IMR-90 (cell line): ENCODE measurements at regions not wholly inside any gene's neighbourhood (a gene's known extent, or its start where the extent isn't known, plus 50 kb on each side); places are given as distances from the start of the nearest gene placed in this dataset.

Experiments
- ATAC-seq: fragments of 200-7000 bp; cut with Tn5 transposase; 2 replicates; pipeline ENCODE4 v1.9.1; 2020; ENCODE audit warnings: low read depth, mild to moderate bottlenecking, moderate library complexity
- BruUV-seq: library from RNA; stranded (reverse); fragments of 400-500 nt; replicated peaks from 2 replicates; lab custom pipeline; 2021; lab: Mats Ljungman, UMichigan
- CTCF ChIA-PET: fragments of 300-600 bp; formaldehyde crosslinking; extraction: SDS; loops from one replicate; lab custom pipeline; 2021; ENCODE audit warnings: antibody characterized with exemption; lab: Yijun Ruan, JAX
- POLR2A ChIA-PET: fragments of 300-600 bp; sonication (Branson Sonifier 250); formaldehyde crosslinking; loops from one replicate; lab custom pipeline; 2022; ENCODE audit warnings: antibody characterized with exemption; ENCODE audit not compliant: unreplicated experiment; lab: Charles Lee
- DNase-seq: peaks from one replicate; pipeline ENCODE4 v3.0.0; 2013
- H2AFZ ChIP-seq: replicated peaks from 2 replicates; pipeline ENCODE3; 2013; ENCODE audit warnings: low read length, mild to moderate bottlenecking; ENCODE audit not compliant: poor library complexity
- H2AK5ac ChIP-seq: 2 replicates; pipeline ENCODE4 v1.6.1; 2013; ENCODE audit warnings: low read depth, low read length, inconsistent platforms
- H2AK9ac ChIP-seq: replicated peaks from 2 replicates; pipeline ENCODE3; 2013; ENCODE audit warnings: mild to moderate bottlenecking, low read depth, low read length, moderate library complexity; ENCODE audit not compliant: poor library complexity
- H2BK120ac ChIP-seq: 2 replicates; pipeline ENCODE4 v1.6.1; 2013; ENCODE audit warnings: low read depth, low read length, inconsistent platforms
- H2BK15ac ChIP-seq: 3 replicates; pipeline ENCODE4 v1.6.1; 2013; ENCODE audit warnings: low read depth, low read length, inconsistent platforms
- H2BK20ac ChIP-seq: 2 replicates; pipeline ENCODE4 v1.6.1; 2013; ENCODE audit warnings: low read depth, mild to moderate bottlenecking, inconsistent platforms, low read length, moderate library complexity
- H2BK5ac ChIP-seq: 2 replicates; pipeline ENCODE4 v1.6.1; 2013; ENCODE audit warnings: mild to moderate bottlenecking, low read depth, low read length, inconsistent platforms; ENCODE audit not compliant: poor library complexity, severe bottlenecking
- H3K14ac ChIP-seq: replicated peaks from 2 replicates; pipeline ENCODE4 v1.6.1; 2013; ENCODE audit warnings: low read depth, low read length, inconsistent platforms
- H3K18ac ChIP-seq: 2 replicates; pipeline ENCODE4 v1.6.1; 2013; ENCODE audit warnings: low read depth, low read length, control low read depth
- H3K23ac ChIP-seq: 2 replicates; pipeline ENCODE4 v1.6.1; 2013; ENCODE audit warnings: low read depth, low read length, inconsistent platforms
- H3K27ac ChIP-seq: 2 replicates; pipeline ENCODE4 v1.5.1; 2013; ENCODE audit warnings: mild to moderate bottlenecking, control low read depth, low read length; ENCODE audit not compliant: insufficient read depth
- H3K27me3 ChIP-seq: 2 replicates; pipeline ENCODE4 v1.6.1; 2013; ENCODE audit warnings: low read length; ENCODE audit not compliant: control insufficient read depth, insufficient read depth
- H3K36me3 ChIP-seq: 2 replicates; pipeline ENCODE4 v1.6.1; 2013; ENCODE audit warnings: low read length, mixed read lengths; ENCODE audit not compliant: control insufficient read depth, insufficient read depth
- H3K4ac ChIP-seq: 2 replicates; pipeline ENCODE4 v1.6.1; 2013; ENCODE audit warnings: low read depth, low read length, inconsistent platforms
- H3K4me1 ChIP-seq: 2 replicates; pipeline ENCODE4 v1.6.1; 2013; ENCODE audit warnings: low read length, mixed read lengths; ENCODE audit not compliant: control insufficient read depth, insufficient read depth
- H3K4me2 ChIP-seq: 2 replicates; pipeline ENCODE4 v1.6.1; 2013; ENCODE audit warnings: low read depth, mild to moderate bottlenecking, control low read depth, low read length, moderate library complexity
- H3K4me3 ChIP-seq: 2 replicates; pipeline ENCODE4 v1.5.1; 2013; ENCODE audit warnings: low read depth, mild to moderate bottlenecking, control low read depth, low read length, moderate library complexity; ENCODE audit not compliant: insufficient read depth
- H3K56ac ChIP-seq: 2 replicates; pipeline ENCODE4 v1.6.1; 2013; ENCODE audit warnings: low read length, inconsistent platforms; ENCODE audit not compliant: insufficient read depth; ENCODE audit errors: extremely low read depth
- H3K79me1 ChIP-seq, 2 experiments: 2 replicates each; pipeline ENCODE4 v1.6.1; 2013; ENCODE audit warnings: low read length in 2 of 2, inconsistent platforms in 1 of 2, low read depth in 1 of 2
- H3K9ac ChIP-seq: 2 replicates; pipeline ENCODE4 v1.6.1; 2013; ENCODE audit warnings: low read depth, low read length, control low read depth
- H3K9me1 ChIP-seq: 2 replicates; pipeline ENCODE4 v1.6.1; 2013; ENCODE audit warnings: low read length, inconsistent platforms; ENCODE audit not compliant: insufficient read depth
- H3K9me3 ChIP-seq: 2 replicates; pipeline ENCODE4 v1.6.1; 2013; ENCODE audit warnings: low read length; ENCODE audit not compliant: control insufficient read depth, insufficient read depth
- H4K20me1 ChIP-seq: 2 replicates; pipeline ENCODE4 v1.6.1; 2013; ENCODE audit warnings: low read length, inconsistent platforms; ENCODE audit not compliant: insufficient read depth
- H4K5ac ChIP-seq: 2 replicates; pipeline ENCODE4 v1.6.1; 2013; ENCODE audit warnings: mild to moderate bottlenecking, low read depth, low read length, control low read depth
- H4K8ac ChIP-seq, 2 experiments: 2 replicates each; pipeline ENCODE4 v1.6.1; 2013; ENCODE audit warnings: low read depth in 2 of 2, low read length in 2 of 2, control low read depth in 1 of 2, inconsistent platforms in 1 of 2
- H4K91ac ChIP-seq: 2 replicates; pipeline ENCODE4 v1.6.1; 2013; ENCODE audit warnings: low read depth, low read length, inconsistent platforms; ENCODE audit not compliant: insufficient read depth
- CHD1 ChIP-seq: IDR thresholded peaks from 2 replicates; pipeline ENCODE4 v1.6.1; 2012; ENCODE audit warnings: low read depth, low read length, improper control_type of control experiment
- RAD21 ChIP-seq: IDR thresholded peaks from 2 replicates; pipeline ENCODE4 v1.6.1; 2012; ENCODE audit warnings: low read length, improper control_type of control experiment
- WGBS, 2 experiments: methylation state at CpG; one replicate each; pipeline versions ENCODE4 v1.1.5 to v1.1.7; 2013; ENCODE audit warnings: missing lambda C conversion rate in 2 of 2; ENCODE audit not compliant: insufficient read length in 1 of 2; ENCODE audit errors: extremely low coverage in 2 of 2; 5-methylcytosine and 5-hydroxymethylcytosine counted together
- dilution Hi-C: fragments of 300-500 bp; cut with HindIII; formaldehyde crosslinking; loops from one replicate; pipeline ENCODE4 v1.14.3; 2018; ENCODE audit warnings: low sequenced_read_pairs; ENCODE audit not compliant: unreplicated experiment
- in situ Hi-C: fragments of 300-500 bp; cut with MboI; formaldehyde crosslinking; loops from 3 replicates; pipeline ENCODE4 v1.14.3; 2019; ENCODE audit warnings: low sequenced_read_pairs, inconsistent platforms, mixed read lengths
- intact Hi-C: fragments of 100-400 bp; cut with micrococcal nuclease; formaldehyde crosslinking; loops from 2 replicates; pipeline ENCODE4 v1.10.0; 2022
- TF ChIP-seq, protein P1 (sequence below): fragments of 150-350 bp; IDR thresholded peaks from 2 replicates; pipeline ENCODE4 v1.6.1; 2016; ENCODE audit warnings: low read depth, mild to moderate bottlenecking, low read length, moderate library complexity, borderline replicate concordance

DNA sequence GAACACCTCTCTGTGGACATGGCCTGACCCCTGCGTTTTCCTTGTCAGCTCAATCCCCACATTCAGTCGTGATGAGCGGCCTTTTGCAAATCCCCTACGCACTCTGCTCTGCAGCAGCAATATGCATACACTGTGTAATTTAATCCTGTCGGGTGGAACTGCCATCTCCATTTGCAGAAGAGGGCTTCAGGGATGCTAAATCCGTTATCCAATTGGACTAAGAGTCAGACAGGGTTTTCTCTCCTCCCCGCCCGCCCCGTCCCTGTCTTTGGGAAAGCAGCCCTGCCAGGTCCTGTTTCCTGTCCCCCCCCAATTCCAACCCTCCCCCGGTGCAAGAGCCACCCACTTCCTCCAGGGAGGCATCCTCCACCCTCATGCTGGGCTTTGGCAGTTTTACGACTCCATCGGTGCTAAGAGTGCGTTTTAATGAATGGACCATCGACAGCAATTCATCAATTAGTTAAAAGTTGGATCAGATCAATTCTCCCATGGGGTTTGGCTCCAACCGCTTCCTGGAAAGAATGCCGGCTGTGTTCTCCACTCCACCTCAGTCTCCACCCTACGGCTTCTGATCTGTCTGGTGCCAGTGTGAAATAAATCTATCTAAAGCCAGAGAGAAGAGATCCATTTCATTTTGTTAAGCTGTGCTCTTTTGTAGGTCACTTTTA lies 53.5 kb upstream of the ASAP2 start:
- Histone ChIP-seq H3K9me3 (no peaks in the 10 kb centered on the region), H4K5ac (peak overlapping the region; percentile 71), H3K9ac (no peak overlapping the region), H3K56ac (no peak overlapping the region), H4K8ac (peak overlapping the region in 1 of 2 experiments; percentile 71; a peak in 2 of 4 replicates), H3K9me1 (no peaks in the 10 kb centered on the region), H3K4me2 (0 out of 2 replicates have a peak overlapping the region, but pooled peaks have one; percentile 47), H2BK15ac (no peak overlapping the region), H2AFZ (peak overlapping the region; percentile 86), H3K4me1 (peaks cover 4% of the 10 kb centered on the region; the same call in 1 of the 2 replicates), H3K14ac (no peak overlapping the region), H2AK9ac (no peak overlapping the region), H4K91ac (peak overlapping the region; percentile 57), H3K79me1 (no peaks in the 10 kb centered on the region), H3K27ac (no peak overlapping the region), H2BK120ac (no peak overlapping the region), H3K18ac (peak overlapping the region; percentile 52; the same call in 1 of the 2 replicates), H3K4me3 (no peak overlapping the region), H3K23ac (peak overlapping the region; percentile 59; the same call in 1 of the 2 replicates), H2BK20ac (no peak overlapping the region; the same call in 1 of the 2 replicates), H2BK5ac (no peak overlapping the region), H3K36me3 (no peaks in the 10 kb centered on the region), H2AK5ac (no peak overlapping the region), H4K20me1 (no peaks in the 10 kb centered on the region), H3K4ac (no peak overlapping the region), H3K27me3 (no peaks in the 10 kb centered on the region; the same call in 1 of the 2 replicates)
- in situ Hi-C loops (no loop called here), intact Hi-C loops (no loop called here), dilution Hi-C loops (no loop called here)
- 32% methylated on average over 9 of the region's 17 CpGs; no CpG with 5 or more reads in 1 of the 2 experiments for whole genome bisulfite sequencing, 2 experiments
- DNase-seq (no peak), ATAC-seq (peak; percentile 27; the same call in 1 of the 2 replicates)
- CTCF ChIA-PET = no interaction called here
- no TSS peak for BruUV-seq
- POLR2A ChIA-PET = no interaction called here
- TF ChIP-seq, protein P1, sequence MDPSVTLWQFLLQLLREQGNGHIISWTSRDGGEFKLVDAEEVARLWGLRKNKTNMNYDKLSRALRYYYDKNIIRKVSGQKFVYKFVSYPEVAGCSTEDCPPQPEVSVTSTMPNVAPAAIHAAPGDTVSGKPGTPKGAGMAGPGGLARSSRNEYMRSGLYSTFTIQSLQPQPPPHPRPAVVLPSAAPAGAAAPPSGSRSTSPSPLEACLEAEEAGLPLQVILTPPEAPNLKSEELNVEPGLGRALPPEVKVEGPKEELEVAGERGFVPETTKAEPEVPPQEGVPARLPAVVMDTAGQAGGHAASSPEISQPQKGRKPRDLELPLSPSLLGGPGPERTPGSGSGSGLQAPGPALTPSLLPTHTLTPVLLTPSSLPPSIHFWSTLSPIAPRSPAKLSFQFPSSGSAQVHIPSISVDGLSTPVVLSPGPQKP = no peak
- no peak for TF ChIP-seq RAD21
- no peak for TF ChIP-seq CHD1
